HG03521 (cell line): ENCODE measurements at regions not wholly inside any gene's neighbourhood (a gene's known extent, or its start where the extent isn't known, plus 50 kb on each side); places are given as distances from the start of the nearest gene placed in this dataset.

Source experiments
- ATAC-seq: cut with Tn5 transposase; IDR thresholded peaks from one replicate; pipeline ENCODE4 v1.9.1; 2021; ENCODE audit warnings: mild to moderate bottlenecking, moderate library complexity; ENCODE audit not compliant: unreplicated experiment

DNA sequence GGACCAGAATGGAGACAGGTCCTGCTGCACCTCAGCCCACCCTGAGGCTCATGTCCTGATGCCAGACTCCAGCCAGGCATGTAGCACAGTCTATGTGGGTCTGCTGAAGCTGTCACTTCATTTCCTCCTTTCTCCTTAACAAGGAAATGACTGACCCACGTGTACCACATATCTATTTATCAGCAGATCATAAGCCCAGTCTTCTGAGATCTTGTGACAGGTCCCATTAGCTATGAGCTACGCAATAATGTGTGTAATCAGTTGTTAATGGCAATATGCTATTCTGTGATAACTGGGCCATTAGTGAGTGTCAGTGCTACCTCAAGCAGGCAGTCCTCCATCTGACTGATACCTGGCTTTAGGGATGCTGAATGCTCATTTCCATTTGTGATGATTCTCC lies 615.3 kb downstream of the BCL11A start:
- no peak for ATAC-seq

DNA sequence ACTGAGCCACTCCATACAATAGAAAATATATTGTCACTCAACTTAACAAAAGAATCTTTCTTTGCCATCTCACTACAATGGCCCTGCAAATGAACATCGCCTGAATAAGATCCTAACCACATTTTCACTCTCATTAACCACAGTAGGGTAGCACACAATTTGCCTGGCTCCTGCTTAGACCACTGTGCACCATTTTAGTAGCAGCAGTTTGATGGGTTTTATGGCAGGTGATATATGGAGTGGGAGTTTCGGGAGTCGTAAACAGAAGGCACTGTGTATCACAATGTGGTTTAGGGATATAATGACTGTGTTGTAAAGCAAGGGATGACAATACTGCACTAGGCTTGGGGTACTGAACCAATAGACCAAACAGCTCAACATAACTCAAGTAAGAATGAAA lies 617.4 kb downstream of the BCL11A start:
- no peak for ATAC-seq

DNA sequence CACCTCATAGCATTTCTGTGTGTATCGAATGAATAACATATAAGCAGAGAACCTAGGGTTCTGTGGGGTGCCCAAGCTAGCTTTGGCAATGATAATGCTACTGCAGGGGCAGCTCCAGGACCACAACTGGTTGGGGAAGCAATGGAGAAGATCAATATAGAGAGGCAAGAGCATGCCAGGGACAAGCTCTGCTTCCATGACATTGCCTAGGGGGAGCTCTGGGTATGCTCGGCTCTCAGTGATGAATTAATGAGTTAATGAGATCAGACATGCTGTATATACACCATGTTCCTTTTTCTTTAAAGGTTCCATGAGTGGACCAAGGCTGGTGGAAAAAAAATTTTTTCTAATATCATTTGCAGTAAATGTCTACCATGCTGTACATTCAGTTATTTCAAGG lies 618.4 kb downstream of the BCL11A start:
- ATAC-seq, result no peak

- no peak for ATAC-seq
Measured at GRCh38 chr2:59933948-59934347, 619.5 kb downstream of the BCL11A start.

DNA sequence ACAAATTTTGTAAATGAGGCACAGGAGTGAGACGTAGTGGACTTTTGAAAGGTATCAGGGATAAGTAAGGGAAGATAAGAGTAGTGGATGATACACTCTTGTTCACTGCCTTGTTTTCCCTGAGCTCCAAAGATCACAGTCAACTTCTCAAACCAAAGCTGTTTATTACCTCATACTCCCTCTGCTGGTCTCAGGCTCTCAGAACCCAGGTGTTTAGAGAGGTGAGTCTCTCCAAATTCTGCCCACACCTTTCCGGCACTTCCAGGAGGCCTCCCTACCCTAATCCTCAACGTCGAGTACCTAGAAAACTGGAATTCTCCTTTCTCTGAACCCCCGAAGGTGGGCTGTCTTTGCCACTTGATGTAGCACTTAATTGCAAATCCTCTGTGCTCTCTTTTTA lies 621.1 kb downstream of the BCL11A start:
- no peak for ATAC-seq

DNA sequence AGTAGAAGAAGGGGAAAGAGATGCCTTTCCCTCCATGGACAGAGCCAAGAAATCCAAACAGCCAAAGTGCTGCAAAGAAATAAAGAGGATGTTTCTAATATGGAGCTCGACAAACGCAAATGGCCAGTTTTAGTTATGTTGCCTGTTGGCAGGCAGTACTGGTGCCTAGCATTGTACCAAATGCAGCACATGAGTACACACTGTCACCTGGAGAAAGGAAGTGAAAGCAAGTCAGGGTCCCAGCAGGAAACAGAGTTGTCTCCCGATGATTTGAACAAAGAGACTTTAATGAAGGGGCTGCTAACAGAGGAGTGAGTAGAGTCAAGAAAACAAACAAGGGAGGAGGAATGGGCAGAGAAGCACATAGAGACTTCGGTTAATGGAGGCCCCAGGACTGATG lies 623.0 kb downstream of the BCL11A start:
- no peak for ATAC-seq

GRCh38 chr2:59926731-59927130 lies 626.7 kb downstream of the BCL11A start:
- no peak for ATAC-seq

GRCh38 chr2:59925321-59925720 lies 628.1 kb downstream of the BCL11A start:
- ATAC-seq, result no peak

DNA sequence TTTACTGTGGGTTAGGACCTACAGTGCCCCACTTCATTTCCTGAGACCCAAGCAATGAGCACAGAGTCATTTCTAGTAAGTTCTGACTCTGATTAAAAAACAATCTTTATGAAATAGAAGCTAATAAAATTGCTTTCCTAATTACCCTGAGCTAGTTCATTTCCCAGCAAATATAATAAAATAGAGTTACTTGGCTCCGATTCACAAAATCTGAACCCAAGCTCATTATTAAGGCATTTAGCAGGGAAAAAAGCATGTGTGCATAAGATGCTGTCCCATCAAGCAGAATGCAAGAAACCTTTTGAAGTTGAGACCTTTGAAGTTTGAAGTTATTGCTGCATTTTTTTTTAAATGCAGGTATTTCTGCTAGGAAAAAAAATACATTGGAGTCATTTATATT lies 629.1 kb downstream of the BCL11A start:
- no peak for ATAC-seq

GRCh38 chr2:59922450-59922849 lies 631.0 kb downstream of the BCL11A start:
- ATAC-seq, result no peak

- ATAC-seq, result no peak
Measured at GRCh38 chr2:59921743-59922142, 631.7 kb downstream of the BCL11A start.

DNA sequence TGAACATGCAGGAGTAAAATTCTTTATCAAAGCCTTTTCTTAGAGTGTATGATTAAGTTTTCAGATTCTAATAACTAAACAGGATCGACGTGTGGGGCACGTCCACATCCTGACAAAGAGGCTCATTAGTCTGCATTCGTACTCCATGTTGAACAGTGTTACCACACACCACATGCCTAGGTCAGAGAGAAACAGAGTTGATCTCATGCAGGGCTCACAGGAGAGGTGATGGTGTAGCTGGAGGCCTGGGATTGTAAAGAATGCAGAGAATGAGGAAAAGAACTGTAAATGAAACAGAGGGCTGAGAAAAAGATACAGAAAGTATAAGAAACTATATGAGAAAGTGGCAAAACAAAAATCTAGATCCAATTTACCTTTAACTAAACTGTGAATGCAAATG lies 632.5 kb downstream of the BCL11A start:
- ATAC-seq, result no peak

DNA sequence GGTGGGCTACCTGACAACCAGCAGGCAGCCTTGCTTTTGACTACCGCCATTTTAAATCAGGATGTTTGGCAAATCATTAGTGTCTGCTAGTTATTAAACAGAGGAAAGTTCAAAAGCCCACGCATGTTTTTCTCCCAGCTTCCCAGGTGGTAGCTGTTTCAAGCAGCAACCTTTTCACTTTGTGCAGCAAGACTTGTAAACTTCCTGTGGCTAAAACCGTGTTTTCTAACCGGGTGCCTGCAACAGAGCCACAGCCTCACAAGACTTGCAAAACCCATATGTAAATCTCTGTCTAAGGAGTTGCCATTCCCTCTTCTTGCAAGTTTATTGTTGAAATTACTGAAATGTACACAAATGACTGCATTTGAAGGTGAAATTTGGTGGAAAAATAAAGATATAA lies 633.1 kb downstream of the BCL11A start:
- no peak for ATAC-seq

DNA sequence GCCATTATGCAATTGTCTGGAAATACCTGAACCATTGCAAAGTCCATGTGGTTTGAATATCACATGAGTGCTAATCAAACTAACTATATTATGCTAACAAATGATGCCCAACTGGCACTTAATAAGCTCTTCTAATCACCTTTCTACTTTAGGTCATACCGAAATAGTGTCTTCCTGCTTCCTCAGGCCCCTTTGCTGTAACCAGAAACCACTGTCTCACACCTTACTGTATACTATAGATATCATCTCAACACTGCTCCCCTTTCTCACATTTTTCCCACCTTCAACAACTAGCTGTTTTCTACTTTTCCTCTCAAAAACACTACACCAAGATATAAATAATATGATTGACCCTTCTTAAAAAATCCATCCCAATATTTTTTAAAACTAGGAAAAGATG lies 633.9 kb downstream of the BCL11A start:
- no peak for ATAC-seq

DNA sequence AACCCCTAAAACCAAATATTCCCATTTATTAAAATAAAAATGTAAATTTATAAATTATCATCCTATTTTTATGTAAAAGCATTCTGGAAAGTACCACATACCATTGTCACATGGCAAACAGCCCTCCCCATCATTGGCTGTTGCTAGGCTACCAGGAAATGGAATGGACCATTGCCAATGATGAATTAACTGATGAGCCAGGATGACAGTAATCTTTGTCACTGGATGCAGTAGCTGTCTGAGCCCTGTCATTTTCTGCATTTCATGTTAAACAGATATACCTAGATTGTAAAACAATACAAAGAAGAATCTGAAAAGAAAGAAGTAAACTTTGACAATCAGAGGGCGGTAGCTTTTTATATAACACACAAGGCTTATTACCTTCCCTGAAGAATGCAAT lies 641.4 kb downstream of the BCL11A start:
- ATAC-seq, result no peak

DNA sequence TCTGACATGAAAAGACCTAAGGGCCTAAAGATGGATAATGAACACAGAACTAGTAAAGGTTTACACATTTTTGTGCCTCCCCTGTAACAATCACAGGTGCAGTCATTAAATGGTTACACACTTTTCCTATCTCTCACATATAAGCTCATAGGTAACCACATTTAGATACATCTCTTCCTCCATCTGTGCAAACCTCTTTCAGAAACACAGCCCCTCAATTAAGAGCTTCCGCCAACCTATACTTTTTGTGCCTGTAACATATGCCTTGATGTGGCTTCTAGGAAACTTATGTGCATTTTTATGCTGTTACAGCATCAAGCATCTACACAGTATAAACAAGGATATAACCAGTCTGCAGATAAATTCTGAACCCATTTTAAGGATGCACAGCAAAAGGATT lies 643.3 kb downstream of the BCL11A start:
- no peak for ATAC-seq

- no peak for ATAC-seq
Measured at GRCh38 chr2:59909147-59909546, 644.3 kb downstream of the BCL11A start.

GRCh38 chr2:59905731-59906130 lies 647.7 kb downstream of the BCL11A start:
- ATAC-seq, result no peak

- ATAC-seq, result no peak
Measured at GRCh38 chr2:59903994-59904544, 649.4 kb downstream of the BCL11A start.

DNA sequence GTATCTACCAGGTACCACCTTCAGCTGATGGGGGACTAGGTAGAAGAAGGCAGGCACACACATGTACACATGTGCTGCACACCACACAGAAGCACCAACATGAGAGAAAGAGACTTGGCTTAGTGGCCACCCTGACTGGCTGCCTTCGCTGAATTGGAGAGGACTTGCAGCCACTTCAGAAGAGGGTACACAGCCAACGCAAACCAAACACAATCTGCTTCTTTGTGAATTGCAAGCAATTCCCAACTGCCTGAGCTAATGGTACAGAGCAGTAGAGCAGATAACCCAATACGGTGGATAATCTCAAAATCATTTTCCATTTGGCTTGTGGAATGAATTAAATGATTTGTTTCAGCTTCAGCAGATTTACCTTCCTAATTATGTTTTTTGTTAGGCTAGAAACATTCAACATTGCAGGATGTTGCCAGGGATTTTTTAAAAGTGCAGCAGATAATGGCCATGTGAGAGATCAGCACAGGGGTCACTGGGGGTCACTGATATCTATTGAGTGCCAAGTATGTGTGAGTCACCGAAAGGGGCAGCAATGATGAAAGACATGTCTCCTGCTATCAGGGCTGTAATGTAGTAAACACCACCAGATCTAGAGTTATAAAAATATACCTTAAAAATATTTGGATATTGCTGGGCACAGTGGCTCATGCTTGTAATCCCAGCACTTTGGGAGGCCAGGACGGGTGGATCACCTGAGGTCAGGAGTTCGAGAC lies 652.6 kb downstream of the BCL11A start:
- ATAC-seq, result no peak

- no peak for ATAC-seq
Measured at GRCh38 chr2:59899692-59900091, 653.8 kb downstream of the BCL11A start.

DNA sequence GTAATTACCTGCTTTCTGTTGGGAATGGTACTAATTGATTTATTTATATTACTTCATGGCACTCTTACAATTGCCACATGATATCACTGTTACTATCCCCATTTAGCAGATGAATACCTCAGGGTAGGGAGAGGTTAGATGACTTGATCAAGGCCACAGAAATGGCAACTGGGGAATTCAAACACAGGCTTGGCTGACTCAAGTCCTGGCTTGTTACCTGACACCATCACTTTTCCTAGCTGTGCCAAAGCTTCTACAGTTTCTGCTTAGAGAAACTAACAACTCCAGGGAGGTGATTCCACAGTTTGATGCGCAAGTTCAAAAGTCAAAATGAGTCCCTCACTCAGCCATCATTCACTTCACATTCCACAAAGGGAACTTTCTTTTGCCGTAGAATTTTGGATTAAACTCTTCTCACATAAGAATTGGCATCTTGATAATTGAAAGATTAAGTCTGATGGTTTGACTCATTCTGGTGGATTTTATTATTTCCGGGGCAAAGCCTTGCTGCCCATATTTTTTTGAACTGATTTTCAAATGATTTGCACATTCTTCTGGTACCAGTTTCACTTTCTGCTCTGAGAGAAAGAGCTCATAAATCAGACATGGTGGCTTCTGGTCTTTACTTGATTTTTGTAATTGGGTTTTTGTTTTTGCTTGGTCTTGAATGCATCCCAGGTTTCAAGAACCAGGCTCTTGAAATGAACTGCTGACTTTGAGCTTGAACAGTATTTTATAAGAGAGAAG lies 656.8 kb downstream of the BCL11A start:
- ATAC-seq, result no peak
